Fibroblast of pulmonary artery (primary cell): ENCODE measurements at regions not wholly inside any gene's neighbourhood (a gene's known extent, or its start where the extent isn't known, plus 50 kb on each side); places are given as distances from the start of the nearest gene placed in this dataset.

Experiments
- DNase-seq: peaks from one replicate; pipeline ENCODE4 v3.0.0-alpha.2; 2010; ENCODE audit warnings: low read depth
- H3K4me3 ChIP-seq: replicated peaks from 2 replicates; pipeline ENCODE4 v1.5.1; 2011; ENCODE audit warnings: low read depth, mild to moderate bottlenecking, control low read depth, low read length, moderate library complexity
- TF ChIP-seq, protein P1 (sequence below): IDR thresholded peaks from 2 replicates; pipeline ENCODE4 v1.5.1; 2011; ENCODE audit warnings: mild to moderate bottlenecking, control low read depth, low read length, inconsistent platforms; ENCODE audit errors: missing control alignments

DNA sequence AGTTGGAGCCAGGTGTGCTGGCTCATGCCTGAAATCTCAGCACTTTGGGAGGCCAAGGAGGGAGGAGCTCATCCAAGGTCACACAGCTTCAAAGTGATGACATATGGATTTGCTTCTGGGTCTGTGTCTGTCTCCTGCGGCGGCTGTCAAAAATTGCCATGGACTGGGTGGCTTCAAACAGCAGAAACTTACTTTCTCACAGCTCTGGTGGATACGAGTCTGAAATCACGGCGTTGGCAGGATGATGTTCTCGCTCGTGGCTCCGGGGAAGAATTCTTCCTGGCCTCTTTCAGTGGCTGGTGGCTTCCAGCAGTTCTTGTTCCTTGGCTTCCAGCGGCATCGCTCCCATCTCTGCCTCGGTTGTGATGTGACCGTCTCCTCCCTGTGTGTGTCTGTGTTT, 314.8 kb upstream of the C1orf174 start:
- TF ChIP-seq, protein P1, sequence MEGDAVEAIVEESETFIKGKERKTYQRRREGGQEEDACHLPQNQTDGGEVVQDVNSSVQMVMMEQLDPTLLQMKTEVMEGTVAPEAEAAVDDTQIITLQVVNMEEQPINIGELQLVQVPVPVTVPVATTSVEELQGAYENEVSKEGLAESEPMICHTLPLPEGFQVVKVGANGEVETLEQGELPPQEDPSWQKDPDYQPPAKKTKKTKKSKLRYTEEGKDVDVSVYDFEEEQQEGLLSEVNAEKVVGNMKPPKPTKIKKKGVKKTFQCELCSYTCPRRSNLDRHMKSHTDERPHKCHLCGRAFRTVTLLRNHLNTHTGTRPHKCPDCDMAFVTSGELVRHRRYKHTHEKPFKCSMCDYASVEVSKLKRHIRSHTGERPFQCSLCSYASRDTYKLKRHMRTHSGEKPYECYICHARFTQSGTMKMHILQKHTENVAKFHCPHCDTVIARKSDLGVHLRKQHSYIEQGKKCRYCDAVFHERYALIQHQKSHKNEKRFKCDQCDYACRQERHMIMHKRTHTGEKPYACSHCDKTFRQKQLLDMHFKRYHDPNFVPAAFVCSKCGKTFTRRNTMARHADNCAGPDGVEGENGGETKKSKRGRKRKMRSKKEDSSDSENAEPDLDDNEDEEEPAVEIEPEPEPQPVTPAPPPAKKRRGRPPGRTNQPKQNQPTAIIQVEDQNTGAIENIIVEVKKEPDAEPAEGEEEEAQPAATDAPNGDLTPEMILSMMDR, result no peak
- no peak overlapping the region for H3K4me3 ChIP-seq
- no peak for DNase-seq

DNA sequence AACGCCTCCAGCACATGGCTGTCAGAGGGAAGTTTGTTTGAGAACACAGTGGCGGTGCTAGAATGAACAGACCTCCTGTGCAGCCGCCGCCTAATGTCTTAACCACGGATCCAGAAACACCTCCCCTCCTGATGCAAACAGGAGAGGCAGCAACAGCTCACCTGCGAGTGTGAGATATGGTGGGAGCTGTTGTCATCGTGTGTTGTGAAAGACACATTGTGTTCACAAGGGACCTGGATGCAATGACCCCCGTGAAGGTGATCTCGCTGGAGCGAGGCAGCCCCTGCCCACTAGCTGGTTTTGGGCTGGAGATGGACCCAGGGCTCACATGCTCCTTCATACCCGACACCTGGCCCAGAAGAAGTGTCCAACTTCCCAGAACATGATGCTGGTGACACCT, 315.3 kb upstream of the C1orf174 start:
- H3K4me3 ChIP-seq, result no peak overlapping the region
- TF ChIP-seq, protein P1, result no peak
- no peak for DNase-seq

DNA sequence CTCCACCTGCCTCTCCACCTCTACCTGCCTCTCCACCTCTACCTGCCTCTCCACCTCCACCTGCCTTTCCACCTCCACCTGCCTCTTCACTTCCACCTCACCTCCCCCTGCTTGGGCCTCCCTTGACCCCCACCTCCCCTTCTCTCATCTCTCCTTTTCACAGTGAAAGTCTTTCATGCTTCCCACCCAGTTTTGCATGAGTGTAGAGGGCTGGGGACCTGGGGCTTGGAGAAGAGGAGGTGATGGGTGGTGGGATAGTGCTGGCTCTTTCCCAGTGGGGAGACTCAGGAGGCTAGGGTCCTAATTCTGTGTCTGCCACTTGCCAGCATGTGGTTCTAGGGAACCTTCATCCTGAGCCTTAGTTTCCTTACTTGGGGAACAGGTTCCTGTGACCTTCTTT, 316.2 kb upstream of the C1orf174 start:
- no peak overlapping the region for H3K4me3 ChIP-seq
- DNase-seq, result no peak
- TF ChIP-seq, protein P1, result no peak

DNA sequence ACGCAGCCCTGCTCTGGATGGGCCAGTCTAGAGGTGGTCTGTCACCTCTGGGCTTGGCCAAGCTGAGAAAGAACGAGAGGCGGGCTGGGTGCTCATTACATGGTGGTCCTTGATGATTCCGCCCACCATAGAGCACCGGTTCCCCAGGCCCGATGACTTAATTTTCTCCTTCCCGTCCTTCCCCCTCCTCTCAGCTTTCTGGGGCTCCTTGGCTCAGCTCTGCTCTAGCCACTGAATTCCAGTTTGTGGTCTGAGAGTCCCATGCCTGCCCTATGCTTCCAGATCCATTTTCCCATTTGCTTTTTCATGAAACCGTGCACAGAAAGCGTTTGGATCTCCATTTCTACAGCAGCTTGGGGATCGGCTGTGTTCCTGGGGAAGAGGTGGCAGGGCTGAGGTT, 318.5 kb upstream of the C1orf174 start:
- TF ChIP-seq, protein P1, result no peak
- no peak for DNase-seq
- no peak overlapping the region for H3K4me3 ChIP-seq

DNA sequence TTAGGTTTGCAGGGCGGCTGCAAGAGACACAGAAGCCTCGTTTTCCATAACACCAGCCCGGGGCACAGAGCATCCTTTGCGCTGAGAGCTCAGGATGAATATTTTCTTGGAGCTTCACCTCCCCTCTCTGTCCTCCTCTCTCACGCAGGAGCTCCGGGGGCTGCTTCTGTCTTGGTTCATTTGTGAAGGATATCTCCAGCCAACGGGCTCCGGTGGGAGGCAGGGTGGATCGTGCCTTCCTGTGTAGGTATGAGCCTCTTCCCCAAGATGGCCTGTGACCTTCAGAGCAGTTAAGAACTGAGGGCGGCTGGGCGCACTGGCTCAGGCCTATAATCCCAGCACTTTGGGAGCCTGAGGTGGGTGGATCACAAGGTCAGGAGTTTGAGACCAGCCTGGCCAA, 319.0 kb upstream of the C1orf174 start:
- TF ChIP-seq, protein P1, result no peak
- DNase-seq, result no peak

DNA sequence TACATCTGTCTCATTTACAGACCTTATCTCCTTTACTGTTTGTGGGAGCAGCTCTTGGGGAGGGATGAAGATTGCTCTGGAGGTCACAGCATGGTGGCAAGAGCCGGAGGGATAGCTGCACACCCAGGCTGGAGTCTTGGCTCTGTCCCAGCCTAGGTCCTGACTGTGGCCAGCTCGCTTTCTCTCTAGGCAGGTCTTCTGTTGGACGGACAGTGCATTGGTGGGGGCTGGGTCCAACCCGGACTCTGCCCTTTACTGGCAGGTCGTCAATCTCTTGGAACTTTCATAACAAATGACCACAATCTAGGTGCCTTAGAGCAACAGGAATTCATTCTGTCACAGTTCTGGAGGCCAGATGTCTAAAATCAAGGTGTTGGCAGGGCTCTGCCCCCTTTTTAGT, 319.8 kb upstream of the C1orf174 start:
- H3K4me3 ChIP-seq, result no peak overlapping the region
- TF ChIP-seq, protein P1, result no peak
- DNase-seq, result no peak

More for the DNA sequence above, 319.0 kb upstream of the C1orf174 start:
- H3K4me3 ChIP-seq, result no peak overlapping the region

DNA sequence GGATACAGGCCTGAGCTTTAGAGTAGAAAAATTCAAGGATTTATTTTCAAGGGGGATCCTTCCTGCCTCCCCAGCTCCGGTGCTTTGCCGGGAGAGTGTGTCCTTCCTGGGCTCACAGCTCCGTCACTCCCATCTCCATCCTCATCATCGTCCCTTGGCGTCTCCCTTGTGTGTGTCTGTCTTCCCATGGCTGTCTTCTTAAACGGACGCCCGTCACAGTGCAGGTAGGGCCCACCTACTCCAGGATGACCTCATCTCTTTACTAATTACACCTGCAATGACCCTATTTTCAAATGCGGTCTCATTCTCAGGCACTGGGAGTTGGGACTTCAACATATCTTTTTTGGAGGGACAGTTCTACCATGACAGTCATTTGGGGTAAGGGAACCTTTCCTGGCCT, 320.3 kb upstream of the C1orf174 start:
- no peak overlapping the region for H3K4me3 ChIP-seq
- no peak for DNase-seq
- TF ChIP-seq, protein P1, result no peak
